CD14-positive monocyte (primary cell): ENCODE measurements at regions not wholly inside any gene's neighbourhood (a gene's known extent, or its start where the extent isn't known, plus 50 kb on each side); places are given as distances from the start of the nearest gene placed in this dataset.

ENCODE experiments used
- DNase-seq, 3 donors: peaks; one replicate each; pipeline ENCODE4 v3.0.0-alpha.2; 2011 to 2022
- H2AFZ ChIP-seq: 2 replicates; pipeline ENCODE4 v1.6.0; 2012; ENCODE audit warnings: mild to moderate bottlenecking, low read depth, low read length, inconsistent platforms; ENCODE audit not compliant: insufficient read depth, poor library complexity, severe bottlenecking
- H3K27ac ChIP-seq, 2 donors: 1 replicate in 1 of 2; 2 replicates in 1 of 2; pipeline ENCODE4 v1.5.1; 2012 to 2013; ENCODE audit warnings: low read length in 2 of 2, control low read depth in 1 of 2, inconsistent platforms in 1 of 2, low read depth in 1 of 2, mild to moderate bottlenecking in 1 of 2
- H3K27me3 ChIP-seq, 2 donors: one replicate each; pipeline versions ENCODE4 v1.6.0 to v1.6.1; 2011 to 2013; ENCODE audit warnings: low read length in 2 of 2; ENCODE audit not compliant: control insufficient read depth in 2 of 2, insufficient read depth in 2 of 2
- H3K36me3 ChIP-seq, 2 donors: replicated peaks in 1 of 2; 1 replicate in 1 of 2; 2 replicates in 1 of 2; pipeline versions ENCODE4 v1.5.1 to v1.6.1; 2012 to 2013; ENCODE audit warnings: low read length in 2 of 2, control low read depth in 1 of 2, inconsistent platforms in 1 of 2, mild to moderate bottlenecking in 1 of 2; ENCODE audit not compliant: insufficient read depth in 2 of 2, control insufficient read depth in 1 of 2
- H3K4me1 ChIP-seq, 2 donors: 1 replicate in 1 of 2; 2 replicates in 1 of 2; pipeline versions ENCODE4 v1.5.1 to v1.6.1; 2012 to 2013; ENCODE audit warnings: low read length in 2 of 2, control low read depth in 1 of 2, inconsistent platforms in 1 of 2, mild to moderate bottlenecking in 1 of 2, moderate library complexity in 1 of 2; ENCODE audit not compliant: insufficient read depth in 2 of 2, control insufficient read depth in 1 of 2
- H3K4me2 ChIP-seq: replicated peaks from 2 replicates; pipeline ENCODE3; 2012; ENCODE audit warnings: low read length, moderate library complexity, mild to moderate bottlenecking; ENCODE audit not compliant: poor library complexity, severe bottlenecking; ENCODE audit errors: extremely low read depth
- H3K4me3 ChIP-seq, 3 experiments: fragments of 200-600 bp in 1 of 3; sonication (generic) in 1 of 3; replicated peaks in 1 of 3; 1 replicate in 2 of 3; 2 replicates in 1 of 3; pipeline ENCODE4 v1.5.1; 2011 to 2013; ENCODE audit warnings: low read length in 3 of 3, mild to moderate bottlenecking in 3 of 3, control low read depth in 2 of 3, low read depth in 2 of 3, inconsistent platforms in 1 of 3, moderate library complexity in 1 of 3
- H3K79me2 ChIP-seq: 2 replicates; pipeline ENCODE4 v1.6.0; 2012; ENCODE audit warnings: mild to moderate bottlenecking, control low read depth, inconsistent platforms, low read length, moderate library complexity; ENCODE audit not compliant: insufficient read depth
- H3K9ac ChIP-seq: 2 replicates; pipeline ENCODE4 v1.6.0; 2017; ENCODE audit warnings: low read length, mild to moderate bottlenecking; ENCODE audit not compliant: insufficient read depth, poor library complexity, severe bottlenecking
- H3K9me3 ChIP-seq, 2 donors: replicated peaks in 1 of 2; 1 replicate in 1 of 2; 2 replicates in 1 of 2; pipeline versions ENCODE4 v1.5.1 to v1.6.1; 2012 to 2013; ENCODE audit warnings: low read length in 2 of 2, control low read depth in 1 of 2; ENCODE audit not compliant: control insufficient read depth in 1 of 2, insufficient read depth in 1 of 2
- H4K20me1 ChIP-seq: 2 replicates; pipeline ENCODE4 v1.6.0; 2012; ENCODE audit warnings: mild to moderate bottlenecking, low read length, control low read depth, moderate library complexity; ENCODE audit not compliant: insufficient read depth
- H3K27ac Mint-ChIP-seq, 7 donors: one replicate each; pipeline ENCODE4 v1.8.0; 2020; ENCODE audit warnings: mild to moderate bottlenecking in 7 of 7, mixed read lengths in 7 of 7, moderate library complexity in 6 of 7, inconsistent platforms in 2 of 7
- H3K27me3 Mint-ChIP-seq, 3 donors: one replicate each; pipeline ENCODE4 v1.8.0; 2021 to 2022; ENCODE audit warnings: low read depth in 3 of 3, mild to moderate bottlenecking in 3 of 3, mixed read lengths in 3 of 3, moderate library complexity in 3 of 3, inconsistent platforms in 1 of 3
- H3K36me3 Mint-ChIP-seq, 2 donors: one replicate each; pipeline ENCODE4 v1.8.0; 2020; ENCODE audit warnings: mixed read lengths in 2 of 2, inconsistent platforms in 1 of 2, mild to moderate bottlenecking in 1 of 2
- H3K4me1 Mint-ChIP-seq: one replicate; pipeline ENCODE4 v1.8.0; 2020; ENCODE audit warnings: mild to moderate bottlenecking, mixed read lengths
- H3K4me3 Mint-ChIP-seq, 2 donors: one replicate each; pipeline ENCODE4 v1.8.0; 2020; ENCODE audit warnings: mild to moderate bottlenecking in 2 of 2, mixed read lengths in 2 of 2, moderate library complexity in 1 of 2
- H3K9me3 Mint-ChIP-seq, 7 donors: one replicate each; pipeline ENCODE4 v1.8.0; 2020 to 2022; ENCODE audit warnings: mixed read lengths in 7 of 7, mild to moderate bottlenecking in 6 of 7, moderate library complexity in 6 of 7, inconsistent platforms in 2 of 7
- CTCF ChIP-seq: fragments of 200-600 bp; IDR thresholded peaks from one replicate; pipeline ENCODE4 v1.8.0; 2022; ENCODE audit warnings: antibody characterized with exemption, mild to moderate bottlenecking
- WGBS: methylation state at CpG from one replicate; pipeline ENCODE4 v1.1.5; 2013; ENCODE audit warnings: missing lambda C conversion rate; ENCODE audit not compliant: insufficient coverage; 5-methylcytosine and 5-hydroxymethylcytosine counted together
- intact Hi-C, 2 donors: fragments of 100-400 bp; cut with micrococcal nuclease; formaldehyde crosslinking; loops; one replicate each; pipeline versions ENCODE4 v1.15.0 to v1.15.1; 2023

- DNase-seq, result no peak
- H3K4me1 Mint-ChIP-seq, result no peaks in the 10 kb centered on the region
- Histone ChIP-seq H4K20me1 (no peaks in the 10 kb centered on the region), H3K4me3 (no peak overlapping the region), H3K4me2 (no peak overlapping the region), H3K9me3 (peaks cover 5 to 9% of the 10 kb centered on the region in 2 donors), H3K27ac (no peak overlapping the region), H3K27me3 (no peaks in the 10 kb centered on the region), H3K79me2 (no peaks in the 10 kb centered on the region), H2AFZ (no peak overlapping the region), H3K9ac (no peak overlapping the region), H3K4me1 (no peaks in the 10 kb centered on the region), H3K36me3 (no peaks in the 10 kb centered on the region)
- TF ChIP-seq CTCF, result no peak
- no peak overlapping the region for H3K4me3 Mint-ChIP-seq
- H3K27me3 Mint-ChIP-seq, result peaks cover 0 to 1% (median 0%) of the 10 kb centered on the region in 3 donors
- intact Hi-C loops, result no loop called here
- no peak overlapping the region for H3K27ac Mint-ChIP-seq
- WGBS, result 90% methylated on average over 2 of the region's 2 CpGs
- peaks cover 0 to 9% (median 5%) of the 10 kb centered on the region in 7 donors for H3K9me3 Mint-ChIP-seq
- no peaks in the 10 kb centered on the region for H3K36me3 Mint-ChIP-seq
Measured at GRCh38 chr5:91687430-91687829, 304.3 kb upstream of the ARRDC3 start.

DNA sequence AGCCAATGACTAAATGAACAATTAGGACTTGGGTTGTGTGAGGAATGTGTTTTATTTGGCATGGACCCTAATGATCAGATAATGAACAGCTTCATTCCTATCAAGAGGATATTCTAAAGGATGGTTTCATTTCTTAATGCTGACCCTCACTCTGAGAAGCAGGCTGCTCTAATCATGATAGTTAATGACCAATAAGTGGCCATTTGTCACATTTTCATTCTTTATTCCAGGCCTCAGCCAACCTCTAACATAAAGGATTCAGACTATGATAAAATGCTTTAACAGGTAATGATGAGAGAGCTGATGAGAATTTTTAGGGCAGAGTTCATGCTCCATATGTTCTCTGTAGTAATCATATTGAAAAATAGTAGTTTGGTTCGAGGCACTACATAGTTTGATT, 301.5 kb upstream of the ARRDC3 start:
- no peak overlapping the region for H2AFZ ChIP-seq
- H3K4me1 ChIP-seq, result no peaks in the 10 kb centered on the region
- no peak overlapping the region for H3K4me3 ChIP-seq
- intact Hi-C loops, result no loop called here
- H3K9me3 ChIP-seq, result no peaks in the 10 kb centered on the region
- no peak for DNase-seq
- Mint-ChIP-seq H3K4me1 (no peaks in the 10 kb centered on the region), H3K4me3 (no peak overlapping the region), H3K27me3 (peaks cover 0 to 1% (median 0%) of the 10 kb centered on the region in 3 donors), H3K27ac (no peak overlapping the region), H3K36me3 (no peaks in the 10 kb centered on the region), H3K9me3 (peaks cover 0 to 3% (median 2%) of the 10 kb centered on the region in 7 donors)
- WGBS, result no CpG with 5 or more reads among the region's 1 CpG
- H3K4me2 ChIP-seq, result no peak overlapping the region
- H3K9ac ChIP-seq, result no peak overlapping the region
- TF ChIP-seq CTCF, result no peak
- H3K79me2 ChIP-seq, result no peaks in the 10 kb centered on the region
- no peaks in the 10 kb centered on the region for H3K27me3 ChIP-seq
- H3K27ac ChIP-seq, result no peak overlapping the region
- H3K36me3 ChIP-seq, result no peaks in the 10 kb centered on the region
- no peaks in the 10 kb centered on the region for H4K20me1 ChIP-seq
